K562 (cell line): ENCODE measurements at regions not wholly inside any gene's neighbourhood (a gene's known extent, or its start where the extent isn't known, plus 50 kb on each side); places are given as distances from the start of the nearest gene placed in this dataset.

ENCODE experiments used
- ARID2 ChIP-seq: fragments of 450-650 bp; IDR thresholded peaks from 2 replicates; pipeline ENCODE4 v1.6.1; 2017; ENCODE audit warnings: antibody characterized with exemption, mild to moderate bottlenecking
- EGR1 ChIP-seq: fragments of 450-650 bp; conservative IDR thresholded peaks from 2 replicates; pipeline ENCODE4 v1.6.1; 2017; ENCODE audit warnings: mild to moderate bottlenecking
- MECOM ChIP-seq: fragments of 250-450 bp; sonication (Bioruptor Pico); IDR thresholded peaks from 2 replicates; pipeline ENCODE4 v1.8.0; 2022; ENCODE audit warnings: inconsistent platforms
- POLR2A ChIP-seq: fragments of 450-650 bp; conservative IDR thresholded peaks from 2 replicates; pipeline ENCODE4 v1.6.1; 2016
- POLR2AphosphoS5 ChIP-seq: IDR thresholded peaks from 2 replicates; pipeline ENCODE4 v1.6.1; 2011; ENCODE audit warnings: mild to moderate bottlenecking, low read depth, low read length, moderate library complexity; ENCODE audit not compliant: control insufficient read depth, insufficient read depth
- TF ChIP-seq, protein P1 (sequence below), 3 experiments: IDR thresholded peaks in 2 of 3; conservative IDR thresholded peaks in 1 of 3; 2 replicates each; pipeline ENCODE4 v1.5.1; 2011 to 2012; ENCODE audit warnings: low read length in 3 of 3, mild to moderate bottlenecking in 3 of 3, control low read depth in 2 of 3, improper control_type of control experiment in 1 of 3, inconsistent platforms in 1 of 3, low read depth in 1 of 3, mixed read lengths in 1 of 3, moderate library complexity in 1 of 3; ENCODE audit not compliant: insufficient read depth in 2 of 3

DNA sequence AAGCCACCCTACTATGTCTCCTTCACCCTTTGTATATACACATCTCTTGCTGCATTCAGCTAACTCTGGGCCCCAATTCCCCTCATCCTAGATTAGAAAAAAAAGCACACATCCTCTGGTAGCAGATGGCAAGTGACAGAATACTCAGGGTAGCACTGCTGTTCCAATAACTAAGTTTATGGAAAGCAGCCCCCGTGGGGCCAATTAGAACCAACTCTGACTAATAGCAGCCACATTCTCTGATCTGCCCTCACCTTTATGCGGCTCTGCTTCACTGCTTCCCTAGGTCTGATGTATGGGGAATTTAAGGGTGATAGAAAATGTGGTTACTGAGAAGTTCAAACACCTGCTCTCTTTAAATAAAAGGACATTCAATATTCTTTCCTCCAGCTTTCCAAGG is 74.9 kb upstream of the SETMAR start:
- no peak for TF ChIP-seq EGR1
- TF ChIP-seq ARID2, result no peak
- no peak for TF ChIP-seq POLR2A
- TF ChIP-seq MECOM (CRISPR knock-in tag), result no peak
- no peak for TF ChIP-seq POLR2AphosphoS5
- TF ChIP-seq, protein P1, sequence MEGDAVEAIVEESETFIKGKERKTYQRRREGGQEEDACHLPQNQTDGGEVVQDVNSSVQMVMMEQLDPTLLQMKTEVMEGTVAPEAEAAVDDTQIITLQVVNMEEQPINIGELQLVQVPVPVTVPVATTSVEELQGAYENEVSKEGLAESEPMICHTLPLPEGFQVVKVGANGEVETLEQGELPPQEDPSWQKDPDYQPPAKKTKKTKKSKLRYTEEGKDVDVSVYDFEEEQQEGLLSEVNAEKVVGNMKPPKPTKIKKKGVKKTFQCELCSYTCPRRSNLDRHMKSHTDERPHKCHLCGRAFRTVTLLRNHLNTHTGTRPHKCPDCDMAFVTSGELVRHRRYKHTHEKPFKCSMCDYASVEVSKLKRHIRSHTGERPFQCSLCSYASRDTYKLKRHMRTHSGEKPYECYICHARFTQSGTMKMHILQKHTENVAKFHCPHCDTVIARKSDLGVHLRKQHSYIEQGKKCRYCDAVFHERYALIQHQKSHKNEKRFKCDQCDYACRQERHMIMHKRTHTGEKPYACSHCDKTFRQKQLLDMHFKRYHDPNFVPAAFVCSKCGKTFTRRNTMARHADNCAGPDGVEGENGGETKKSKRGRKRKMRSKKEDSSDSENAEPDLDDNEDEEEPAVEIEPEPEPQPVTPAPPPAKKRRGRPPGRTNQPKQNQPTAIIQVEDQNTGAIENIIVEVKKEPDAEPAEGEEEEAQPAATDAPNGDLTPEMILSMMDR (IDR thresholded peaks at IDR 0.05 in 2 of 3, conservative IDR thresholded peaks at IDR 0.05 in 1 of 3; ENCODE audit: insufficient read depth in 2 of 3, low read depth in 1 of 3, low read length in 3 of 3), result no peak
